AG04449 (cell line): ENCODE measurements at regions not wholly inside any gene's neighbourhood (a gene's known extent, or its start where the extent isn't known, plus 50 kb on each side); places are given as distances from the start of the nearest gene placed in this dataset.

Experiments
- CTCF ChIA-PET: fragments of 350-600 bp; formaldehyde crosslinking; extraction: SDS; loops from one replicate; lab custom pipeline; 2021; ENCODE audit warnings: antibody characterized with exemption; lab: Yijun Ruan, JAX
- POLR2A ChIA-PET: fragments of 400-600, 350-600 bp; formaldehyde crosslinking; extraction: SDS; loops from one replicate; lab custom pipeline; 2020; ENCODE audit warnings: antibody characterized with exemption, inconsistent platforms; lab: Yijun Ruan, JAX
- DNase-seq: peaks from one replicate; pipeline ENCODE4 v3.0.0-alpha.2; 2010; ENCODE audit warnings: low read depth, low spot score
- H3K4me3 ChIP-seq: 2 replicates; pipeline ENCODE4 v1.5.1; 2011; ENCODE audit warnings: low read depth, mild to moderate bottlenecking, control low read depth, low read length
- CTCF ChIP-seq: IDR thresholded peaks from one replicate; pipeline ENCODE4 v1.5.1; 2011; ENCODE audit warnings: mild to moderate bottlenecking, moderate library complexity, low read length, control low read depth, inconsistent platforms; ENCODE audit not compliant: insufficient read depth; ENCODE audit errors: missing control alignments

- no peak for TF ChIP-seq CTCF
- H3K4me3 ChIP-seq = no peak overlapping the region
- ChIA-PET CTCF (no interaction called here), POLR2A (no interaction called here)
- DNase-seq = no peak
These were observed 397.4 kb upstream of the SALL3 start for GRCh38 chr18:78582181-78582709.

- POLR2A ChIA-PET = no interaction called here
- DNase-seq = no peak
- CTCF ChIA-PET = no interaction called here
- no peak for TF ChIP-seq CTCF
- H3K4me3 ChIP-seq = no peak overlapping the region
These were observed 396.5 kb upstream of the SALL3 start for GRCh38 chr18:78582898-78583738.

GRCh38 chr18:78583739-78584458, 395.7 kb upstream of the SALL3 start:
- CTCF ChIA-PET = no interaction called here
- no peak overlapping the region for H3K4me3 ChIP-seq
- DNase-seq = no peak
- TF ChIP-seq CTCF = no peak
- POLR2A ChIA-PET = no interaction called here

- ChIA-PET POLR2A (no interaction called here), CTCF (no interaction called here)
- H3K4me3 ChIP-seq = no peak overlapping the region
- DNase-seq = no peak
- no peak for TF ChIP-seq CTCF
These were observed 395.1 kb upstream of the SALL3 start for GRCh38 chr18:78584459-78585022.

GRCh38 chr18:78586586-78586985, 393.0 kb upstream of the SALL3 start:
- TF ChIP-seq CTCF = no peak

DNA sequence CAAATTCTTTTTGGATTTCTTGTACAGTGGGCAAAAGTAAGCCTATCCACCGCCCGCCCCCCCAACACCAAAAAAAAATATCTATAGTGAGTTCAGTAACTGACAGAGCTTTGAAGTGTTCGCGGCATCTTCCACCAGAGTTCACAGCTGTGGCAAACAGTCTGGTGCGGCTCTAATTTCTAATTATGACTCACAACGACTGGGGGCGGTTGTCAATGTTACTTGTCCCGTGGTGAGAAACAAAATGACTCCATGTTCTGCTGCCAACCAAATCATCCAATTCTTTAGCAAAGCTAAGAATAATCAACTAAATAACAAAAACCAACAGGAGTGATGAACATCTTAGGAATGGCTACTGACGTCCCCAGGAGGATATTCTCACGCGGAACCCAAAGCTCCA, 392.5 kb upstream of the SALL3 start:
- no peak for DNase-seq
- ChIA-PET CTCF (no interaction called here), POLR2A (no interaction called here)
- no peak for TF ChIP-seq CTCF
- H3K4me3 ChIP-seq = no peak overlapping the region

More at GRCh38 chr18:78586586-78586985, 393.0 kb upstream of the SALL3 start:
- ChIA-PET POLR2A (no interaction called here), CTCF (no interaction called here)
- no peak overlapping the region for H3K4me3 ChIP-seq
- DNase-seq = no peak
